Left colon (tissue), 2 donors: ENCODE measurements at regions not wholly inside any gene's neighbourhood (a gene's known extent, or its start where the extent isn't known, plus 50 kb on each side); places are given as distances from the start of the nearest gene placed in this dataset.

Experiments used
- ATAC-seq: fragments of 200-7000 bp; cut with Tn5 transposase; one replicate; pipeline ENCODE4 v1.9.1; 2020; ENCODE audit warnings: mild to moderate bottlenecking, moderate library complexity
- DNase-seq, 2 donors: peaks; one replicate each; pipeline ENCODE4 v3.0.0-alpha.2; 2020
- intact Hi-C, 2 donors: fragments of 100-400 bp; cut with DNase I in 1 of 2; cut with micrococcal nuclease in 1 of 2; formaldehyde crosslinking; loops; one replicate each; pipeline versions ENCODE4 v1.11.2 to v1.14.0; 2022; cut with DNase I, micrococcal nuclease
- donor health status: DM: no; HTN: no; CAD: no.
- donor health status: DM: yes; HTN: yes; CAD: no.

GRCh38 chr5:124072570-124072969, 560.6 kb downstream of the CSNK1G3 start:
- no peak for DNase-seq
- intact Hi-C loops: no loop called here
- ATAC-seq: no peak

GRCh38 chr5:124071039-124071438, 559.1 kb downstream of the CSNK1G3 start:
- DNase-seq (no peak), ATAC-seq (no peak)
- intact Hi-C loops: no loop called here

- ATAC-seq: no peak
- intact Hi-C loops: no loop called here
- DNase-seq: no peak
Observed at GRCh38 chr5:124065508-124065907, 553.5 kb downstream of the CSNK1G3 start.

GRCh38 chr5:124064956-124065355, 553.0 kb downstream of the CSNK1G3 start:
- intact Hi-C loops: no loop called here
- ATAC-seq: no peak

GRCh38 chr5:124061663-124062062, 549.7 kb downstream of the CSNK1G3 start:
- intact Hi-C loops: no loop called here
- peak in 1 of 2 donors; percentile 8 for DNase-seq
- no peak for ATAC-seq

More at GRCh38 chr5:124064956-124065355, 553.0 kb downstream of the CSNK1G3 start:
- no peak for DNase-seq

GRCh38 chr5:124061068-124061430, 549.1 kb downstream of the CSNK1G3 start:
- ATAC-seq (no peak), DNase-seq (no peak)
- intact Hi-C loops: no loop called here

GRCh38 chr5:124060413-124061067, 548.6 kb downstream of the CSNK1G3 start:
- no peak for ATAC-seq
- no peak for DNase-seq
- intact Hi-C loops: no loop called here

- no peak for ATAC-seq
- intact Hi-C loops: no loop called here
- DNase-seq: no peak
Observed at GRCh38 chr5:124060011-124060410, 548.0 kb downstream of the CSNK1G3 start.

- ATAC-seq: no peak
- intact Hi-C loops: no loop called here
- no peak for DNase-seq
Observed at GRCh38 chr5:124059200-124059599, 547.2 kb downstream of the CSNK1G3 start.

GRCh38 chr5:124057724-124058231, 545.8 kb downstream of the CSNK1G3 start:
- intact Hi-C loops: no loop called here
- no peak for DNase-seq
- peak; percentile 13 for ATAC-seq

GRCh38 chr5:124056991-124057723, 545.2 kb downstream of the CSNK1G3 start:
- intact Hi-C loops: no loop called here
- DNase-seq (peak; percentile 56 to 58), ATAC-seq (peak; percentile 87)

- intact Hi-C loops: no loop called here
- no peak for ATAC-seq
- no peak for DNase-seq
Observed at GRCh38 chr5:124056326-124056990, 544.5 kb downstream of the CSNK1G3 start.

GRCh38 chr5:124055751-124056150, 543.8 kb downstream of the CSNK1G3 start:
- ATAC-seq (no peak), DNase-seq (no peak)
- intact Hi-C loops: no loop called here

- ATAC-seq: no peak
- no peak for DNase-seq
- intact Hi-C loops: no loop called here
Observed at GRCh38 chr5:124054564-124054963, 542.6 kb downstream of the CSNK1G3 start.

- no peak for DNase-seq
- intact Hi-C loops: no loop called here
Observed at GRCh38 chr5:124053340-124053739, 541.4 kb downstream of the CSNK1G3 start.

GRCh38 chr5:124052201-124052600, 540.2 kb downstream of the CSNK1G3 start:
- intact Hi-C loops: no loop called here
- ATAC-seq (no peak), DNase-seq (no peak)

More at GRCh38 chr5:124053340-124053739, 541.4 kb downstream of the CSNK1G3 start:
- no peak for ATAC-seq

GRCh38 chr5:124050120-124050770, 538.3 kb downstream of the CSNK1G3 start:
- ATAC-seq: no peak
- intact Hi-C loops: no loop called here
- DNase-seq: no peak

GRCh38 chr5:124045412-124045811, 533.4 kb downstream of the CSNK1G3 start:
- intact Hi-C loops: no loop called here
- no peak for ATAC-seq
- no peak for DNase-seq

GRCh38 chr5:124044613-124045012, 532.6 kb downstream of the CSNK1G3 start:
- intact Hi-C loops: no loop called here
- no peak for ATAC-seq

More at GRCh38 chr5:124044613-124045012, 532.6 kb downstream of the CSNK1G3 start:
- DNase-seq: no peak
